Muscle layer of colon (tissue), 2 donors: ENCODE measurements at regions not wholly inside any gene's neighbourhood (a gene's known extent, or its start where the extent isn't known, plus 50 kb on each side); places are given as distances from the start of the nearest gene placed in this dataset.

Source experiments
- H3K27ac ChIP-seq: one replicate; pipeline ENCODE4 v1.7.0; 2013; ENCODE audit warnings: low read depth, mild to moderate bottlenecking, low read length, moderate library complexity
- H3K27me3 ChIP-seq, 2 donors: one replicate each; pipeline ENCODE4 v1.7.0; 2013; ENCODE audit warnings: low read length in 2 of 2, mild to moderate bottlenecking in 2 of 2; ENCODE audit not compliant: insufficient read depth in 2 of 2, control insufficient read depth in 1 of 2
- H3K36me3 ChIP-seq: one replicate; pipeline ENCODE4 v1.7.0; 2013; ENCODE audit warnings: mild to moderate bottlenecking, low read length; ENCODE audit not compliant: insufficient read depth
- H3K4me1 ChIP-seq: one replicate; pipeline ENCODE4 v1.7.0; 2013; ENCODE audit warnings: mild to moderate bottlenecking, low read length; ENCODE audit not compliant: insufficient read depth
- H3K4me3 ChIP-seq, 2 donors: one replicate each; pipeline ENCODE4 v1.7.0; 2013; ENCODE audit warnings: low read length in 2 of 2, low read depth in 1 of 2, mild to moderate bottlenecking in 1 of 2, moderate library complexity in 1 of 2
- H3K9ac ChIP-seq: one replicate; pipeline ENCODE4 v1.7.0; 2013; ENCODE audit warnings: low read length
- H3K9me3 ChIP-seq: one replicate; pipeline ENCODE4 v1.7.0; 2013; ENCODE audit warnings: mild to moderate bottlenecking, low read length
- donor health status: abdominal sarcoma.
- donor health status: Adenocarcinoma of cecum.

GRCh38 chr4:177759729-177760128 lies 317.5 kb upstream of the AGA start:
- H3K27me3 ChIP-seq: no peaks in the 10 kb centered on the region
- H3K27ac ChIP-seq: no peak overlapping the region
- no peaks in the 10 kb centered on the region for H3K36me3 ChIP-seq
- no peak overlapping the region for H3K4me3 ChIP-seq
- no peak overlapping the region for H3K9ac ChIP-seq
- H3K4me1 ChIP-seq: no peaks in the 10 kb centered on the region
- no peaks in the 10 kb centered on the region for H3K9me3 ChIP-seq

GRCh38 chr4:177761692-177762091 lies 319.5 kb upstream of the AGA start:
- H3K27me3 ChIP-seq: no peaks in the 10 kb centered on the region
- H3K9ac ChIP-seq: no peak overlapping the region
- no peak overlapping the region for H3K4me3 ChIP-seq
- no peaks in the 10 kb centered on the region for H3K9me3 ChIP-seq
- H3K36me3 ChIP-seq: no peaks in the 10 kb centered on the region
- H3K27ac ChIP-seq: no peak overlapping the region
- no peaks in the 10 kb centered on the region for H3K4me1 ChIP-seq

GRCh38 chr4:177769155-177769554 lies 326.9 kb upstream of the AGA start:
- no peaks in the 10 kb centered on the region for H3K27me3 ChIP-seq
- no peaks in the 10 kb centered on the region for H3K4me1 ChIP-seq
- no peak overlapping the region for H3K4me3 ChIP-seq
- H3K27ac ChIP-seq: no peak overlapping the region
- no peaks in the 10 kb centered on the region for H3K36me3 ChIP-seq
- H3K9ac ChIP-seq: no peak overlapping the region
- no peaks in the 10 kb centered on the region for H3K9me3 ChIP-seq

GRCh38 chr4:177770776-177771175 lies 328.5 kb upstream of the AGA start:
- Histone ChIP-seq H3K36me3 (no peaks in the 10 kb centered on the region), H3K27me3 (no peaks in the 10 kb centered on the region), H3K4me1 (no peaks in the 10 kb centered on the region), H3K27ac (no peak overlapping the region), H3K9ac (no peak overlapping the region), H3K9me3 (no peaks in the 10 kb centered on the region), H3K4me3 (no peak overlapping the region)

- H3K36me3 ChIP-seq: no peaks in the 10 kb centered on the region
- H3K9me3 ChIP-seq: no peaks in the 10 kb centered on the region
- no peak overlapping the region for H3K27ac ChIP-seq
- no peaks in the 10 kb centered on the region for H3K27me3 ChIP-seq
- no peaks in the 10 kb centered on the region for H3K4me1 ChIP-seq
- no peak overlapping the region for H3K4me3 ChIP-seq
- H3K9ac ChIP-seq: no peak overlapping the region
Measured at GRCh38 chr4:177771645-177772044, 329.4 kb upstream of the AGA start.

- H3K27ac ChIP-seq: no peak overlapping the region
- no peaks in the 10 kb centered on the region for H3K9me3 ChIP-seq
- H3K36me3 ChIP-seq: no peaks in the 10 kb centered on the region
- H3K4me1 ChIP-seq: no peaks in the 10 kb centered on the region
- no peaks in the 10 kb centered on the region for H3K27me3 ChIP-seq
- no peak overlapping the region for H3K9ac ChIP-seq
- H3K4me3 ChIP-seq: no peak overlapping the region
Measured at GRCh38 chr4:177778623-177779022, 336.4 kb upstream of the AGA start.

GRCh38 chr4:177785000-177785399 lies 342.8 kb upstream of the AGA start:
- Histone ChIP-seq H3K27ac (no peak overlapping the region), H3K4me3 (no peak overlapping the region), H3K4me1 (no peaks in the 10 kb centered on the region), H3K9me3 (no peaks in the 10 kb centered on the region), H3K9ac (no peak overlapping the region), H3K27me3 (no peaks in the 10 kb centered on the region), H3K36me3 (no peaks in the 10 kb centered on the region)

GRCh38 chr4:177789610-177790009 lies 347.4 kb upstream of the AGA start:
- H3K9ac ChIP-seq: no peak overlapping the region
- no peaks in the 10 kb centered on the region for H3K9me3 ChIP-seq
- no peaks in the 10 kb centered on the region for H3K4me1 ChIP-seq
- H3K27me3 ChIP-seq: no peaks in the 10 kb centered on the region
- H3K36me3 ChIP-seq: no peaks in the 10 kb centered on the region
- H3K27ac ChIP-seq: no peak overlapping the region
- H3K4me3 ChIP-seq: no peak overlapping the region

GRCh38 chr4:177791188-177791587 lies 349.0 kb upstream of the AGA start:
- Histone ChIP-seq H3K36me3 (no peaks in the 10 kb centered on the region), H3K27me3 (no peaks in the 10 kb centered on the region), H3K4me1 (no peaks in the 10 kb centered on the region), H3K9ac (no peak overlapping the region), H3K27ac (no peak overlapping the region), H3K4me3 (no peak overlapping the region), H3K9me3 (no peaks in the 10 kb centered on the region)

GRCh38 chr4:177796841-177797240 lies 354.6 kb upstream of the AGA start:
- no peaks in the 10 kb centered on the region for H3K27me3 ChIP-seq
- H3K27ac ChIP-seq: no peak overlapping the region
- no peaks in the 10 kb centered on the region for H3K9me3 ChIP-seq
- H3K4me3 ChIP-seq: no peak overlapping the region
- no peaks in the 10 kb centered on the region for H3K36me3 ChIP-seq
- no peaks in the 10 kb centered on the region for H3K4me1 ChIP-seq
- H3K9ac ChIP-seq: no peak overlapping the region

GRCh38 chr4:177798161-177798560 lies 355.9 kb upstream of the AGA start:
- H3K27me3 ChIP-seq: no peaks in the 10 kb centered on the region
- no peak overlapping the region for H3K4me3 ChIP-seq
- no peak overlapping the region for H3K9ac ChIP-seq
- no peaks in the 10 kb centered on the region for H3K9me3 ChIP-seq
- no peak overlapping the region for H3K27ac ChIP-seq
- H3K36me3 ChIP-seq: no peaks in the 10 kb centered on the region
- H3K4me1 ChIP-seq: no peaks in the 10 kb centered on the region

GRCh38 chr4:177802162-177802561 lies 359.9 kb upstream of the AGA start:
- Histone ChIP-seq H3K4me3 (no peak overlapping the region), H3K4me1 (no peaks in the 10 kb centered on the region), H3K36me3 (no peaks in the 10 kb centered on the region), H3K9ac (no peak overlapping the region), H3K27me3 (no peaks in the 10 kb centered on the region), H3K9me3 (no peaks in the 10 kb centered on the region), H3K27ac (no peak overlapping the region)
